ENCODE measurements at regions not wholly inside any gene's neighbourhood (a gene's known extent, or its start where the extent isn't known, plus 50 kb on each side); places are given as distances from the start of the nearest gene placed in this dataset.

GRCh38 chr4:144366425-144366824, 225.9 kb upstream of the GYPA start (continued):
- TF ChIP-seq, protein P1, sequence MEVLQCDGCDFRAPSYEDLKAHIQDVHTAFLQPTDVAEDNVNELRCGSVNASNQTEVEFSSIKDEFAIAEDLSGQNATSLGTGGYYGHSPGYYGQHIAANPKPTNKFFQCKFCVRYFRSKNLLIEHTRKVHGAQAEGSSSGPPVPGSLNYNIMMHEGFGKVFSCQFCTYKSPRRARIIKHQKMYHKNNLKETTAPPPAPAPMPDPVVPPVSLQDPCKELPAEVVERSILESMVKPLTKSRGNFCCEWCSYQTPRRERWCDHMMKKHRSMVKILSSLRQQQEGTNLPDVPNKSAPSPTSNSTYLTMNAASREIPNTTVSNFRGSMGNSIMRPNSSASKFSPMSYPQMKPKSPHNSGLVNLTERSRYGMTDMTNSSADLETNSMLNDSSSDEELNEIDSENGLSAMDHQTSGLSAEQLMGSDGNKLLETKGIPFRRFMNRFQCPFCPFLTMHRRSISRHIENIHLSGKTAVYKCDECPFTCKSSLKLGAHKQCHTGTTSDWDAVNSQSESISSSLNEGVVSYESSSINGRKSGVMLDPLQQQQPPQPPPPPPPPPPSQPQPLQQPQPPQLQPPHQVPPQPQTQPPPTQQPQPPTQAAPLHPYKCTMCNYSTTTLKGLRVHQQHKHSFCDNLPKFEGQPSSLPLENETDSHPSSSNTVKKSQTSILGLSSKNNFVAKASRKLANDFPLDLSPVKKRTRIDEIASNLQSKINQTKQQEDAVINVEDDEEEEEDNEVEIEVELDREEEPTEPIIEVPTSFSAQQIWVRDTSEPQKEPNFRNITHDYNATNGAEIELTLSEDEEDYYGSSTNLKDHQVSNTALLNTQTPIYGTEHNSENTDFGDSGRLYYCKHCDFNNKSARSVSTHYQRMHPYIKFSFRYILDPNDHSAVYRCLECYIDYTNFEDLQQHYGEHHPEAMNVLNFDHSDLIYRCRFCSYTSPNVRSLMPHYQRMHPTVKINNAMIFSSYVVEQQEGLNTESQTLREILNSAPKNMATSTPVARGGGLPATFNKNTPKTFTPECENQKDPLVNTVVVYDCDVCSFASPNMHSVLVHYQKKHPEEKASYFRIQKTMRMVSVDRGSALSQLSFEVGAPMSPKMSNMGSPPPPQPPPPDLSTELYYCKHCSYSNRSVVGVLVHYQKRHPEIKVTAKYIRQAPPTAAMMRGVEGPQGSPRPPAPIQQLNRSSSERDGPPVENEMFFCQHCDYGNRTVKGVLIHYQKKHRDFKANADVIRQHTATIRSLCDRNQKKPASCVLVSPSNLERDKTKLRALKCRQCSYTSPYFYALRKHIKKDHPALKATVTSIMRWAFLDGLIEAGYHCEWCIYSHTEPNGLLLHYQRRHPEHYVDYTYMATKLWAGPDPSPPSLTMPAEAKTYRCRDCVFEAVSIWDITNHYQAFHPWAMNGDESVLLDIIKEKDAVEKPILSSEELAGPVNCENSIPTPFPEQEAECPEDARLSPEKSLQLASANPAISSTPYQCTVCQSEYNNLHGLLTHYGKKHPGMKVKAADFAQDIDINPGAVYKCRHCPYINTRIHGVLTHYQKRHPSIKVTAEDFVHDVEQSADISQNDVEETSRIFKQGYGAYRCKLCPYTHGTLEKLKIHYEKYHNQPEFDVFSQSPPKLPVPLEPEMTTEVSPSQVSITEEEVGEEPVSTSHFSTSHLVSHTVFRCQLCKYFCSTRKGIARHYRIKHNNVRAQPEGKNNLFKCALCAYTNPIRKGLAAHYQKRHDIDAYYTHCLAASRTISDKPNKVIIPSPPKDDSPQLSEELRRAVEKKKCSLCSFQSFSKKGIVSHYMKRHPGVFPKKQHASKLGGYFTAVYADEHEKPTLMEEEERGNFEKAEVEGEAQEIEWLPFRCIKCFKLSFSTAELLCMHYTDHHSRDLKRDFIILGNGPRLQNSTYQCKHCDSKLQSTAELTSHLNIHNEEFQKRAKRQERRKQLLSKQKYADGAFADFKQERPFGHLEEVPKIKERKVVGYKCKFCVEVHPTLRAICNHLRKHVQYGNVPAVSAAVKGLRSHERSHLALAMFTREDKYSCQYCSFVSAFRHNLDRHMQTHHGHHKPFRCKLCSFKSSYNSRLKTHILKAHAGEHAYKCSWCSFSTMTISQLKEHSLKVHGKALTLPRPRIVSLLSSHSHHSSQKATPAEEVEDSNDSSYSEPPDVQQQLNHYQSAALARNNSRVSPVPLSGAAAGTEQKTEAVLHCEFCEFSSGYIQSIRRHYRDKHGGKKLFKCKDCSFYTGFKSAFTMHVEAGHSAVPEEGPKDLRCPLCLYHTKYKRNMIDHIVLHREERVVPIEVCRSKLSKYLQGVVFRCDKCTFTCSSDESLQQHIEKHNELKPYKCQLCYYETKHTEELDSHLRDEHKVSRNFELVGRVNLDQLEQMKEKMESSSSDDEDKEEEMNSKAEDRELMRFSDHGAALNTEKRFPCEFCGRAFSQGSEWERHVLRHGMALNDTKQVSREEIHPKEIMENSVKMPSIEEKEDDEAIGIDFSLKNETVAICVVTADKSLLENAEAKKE (CRISPR knock-in tag; IDR thresholded peaks at IDR 0.05) = no peak

GRCh38 chr4:144371485-144371884, 231.0 kb upstream of the GYPA start:
- Mint-ChIP-seq H3K27ac (no peak overlapping the region), H3K27me3 (ENCODE audit: insufficient read depth, low read depth, poor library complexity) (no peaks in the 10 kb centered on the region), H3K4me3 (no peak overlapping the region), H3K36me3 (ENCODE audit: low read depth) (no peaks in the 10 kb centered on the region), H3K9me3 (no peaks in the 10 kb centered on the region), H3K4me1 (peaks cover 13% of the 10 kb centered on the region)
- no peaks in the 10 kb centered on the region for H4K20me1 ChIP-seq (replicated peaks; ENCODE audit: insufficient read depth)
- no peaks in the 10 kb centered on the region for H3F3A ChIP-seq (replicated peaks; ENCODE audit: low read depth)
- TF ChIP-seq EZH2 (IDR thresholded peaks at IDR 0.05; ENCODE audit: low read depth, unreplicated experiment) (no peak), POLR2AphosphoS5 (IDR thresholded peaks at IDR 0.05; ENCODE audit: low read depth) (no peak), CTCF (conservative IDR thresholded peaks at IDR 0.05; ENCODE audit: low read depth in 2 of 2) (no peak), EZH2phosphoT487 (IDR thresholded peaks at IDR 0.05; ENCODE audit: unreplicated experiment) (no peak), CREB1 (CRISPR knock-in tag; IDR thresholded peaks at IDR 0.05; ENCODE audit: low read depth) (no peak)
- no peaks in the 10 kb centered on the region for H3K79me2 ChIP-seq (replicated peaks; ENCODE audit: insufficient read depth)
- DNase-seq (ENCODE audit: low spot score) (no peak), ATAC-seq (no peak)
- H3K4me1 ChIP-seq (ENCODE audit: insufficient read depth) = peaks cover 7% of the 10 kb centered on the region; the same call in 1 of the 2 replicates
- H3K36me3 ChIP-seq (ENCODE audit: insufficient read depth) = no peaks in the 10 kb centered on the region
- H3K4me3 ChIP-seq = no peak overlapping the region
- H2AFZ ChIP-seq = no peak overlapping the region
- H3K27me3 ChIP-seq (ENCODE audit: insufficient read depth) = no peaks in the 10 kb centered on the region
- H3K4me2 ChIP-seq = no peak overlapping the region
- H3K9me2 ChIP-seq (ENCODE audit: insufficient read depth) = 0 out of 2 replicates have a peak, but pooled peaks cover 6% of the 10 kb centered on the region
- no peak overlapping the region for H3K27ac ChIP-seq (ENCODE audit: low read depth)
